Frontal cortex (tissue), 3 donors: ENCODE measurements at regions not wholly inside any gene's neighbourhood (a gene's known extent, or its start where the extent isn't known, plus 50 kb on each side); places are given as distances from the start of the nearest gene placed in this dataset.

Experiments used
- DNase-seq, 2 donors: peaks; one replicate each; pipeline ENCODE4 v3.0.0; 2012; ENCODE audit warnings: low spot score in 2 of 2
- FAIRE-seq: peaks from 2 replicates; lab custom pipeline; 2012; peaks lifted over from hg19 to GRCh38; lab: Jason Lieb, UNC
- donor health status: control.
- donor health status: control.
- donor health status: control.

DNA sequence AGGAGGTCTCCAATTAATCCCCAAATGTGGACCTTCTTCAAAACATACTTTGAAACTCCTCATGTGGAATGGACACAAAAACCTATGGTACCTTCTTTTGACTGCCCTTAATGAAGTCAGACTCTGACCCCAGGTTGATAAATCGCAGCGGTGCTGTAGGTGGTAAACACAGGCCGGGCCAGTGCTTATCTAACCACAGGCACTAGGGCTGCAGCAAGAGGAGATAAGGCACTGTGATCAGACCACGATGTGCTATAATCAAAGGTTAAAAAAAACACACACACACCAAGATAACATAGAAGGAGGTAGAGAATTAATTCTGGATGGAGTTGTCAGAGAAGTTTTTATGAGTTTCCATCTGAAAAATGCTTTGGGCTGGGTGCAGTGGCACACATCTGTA lies 52.3 kb upstream of the SIPA1L2 start:
- no peak for FAIRE-seq
- DNase-seq: no peak

DNA sequence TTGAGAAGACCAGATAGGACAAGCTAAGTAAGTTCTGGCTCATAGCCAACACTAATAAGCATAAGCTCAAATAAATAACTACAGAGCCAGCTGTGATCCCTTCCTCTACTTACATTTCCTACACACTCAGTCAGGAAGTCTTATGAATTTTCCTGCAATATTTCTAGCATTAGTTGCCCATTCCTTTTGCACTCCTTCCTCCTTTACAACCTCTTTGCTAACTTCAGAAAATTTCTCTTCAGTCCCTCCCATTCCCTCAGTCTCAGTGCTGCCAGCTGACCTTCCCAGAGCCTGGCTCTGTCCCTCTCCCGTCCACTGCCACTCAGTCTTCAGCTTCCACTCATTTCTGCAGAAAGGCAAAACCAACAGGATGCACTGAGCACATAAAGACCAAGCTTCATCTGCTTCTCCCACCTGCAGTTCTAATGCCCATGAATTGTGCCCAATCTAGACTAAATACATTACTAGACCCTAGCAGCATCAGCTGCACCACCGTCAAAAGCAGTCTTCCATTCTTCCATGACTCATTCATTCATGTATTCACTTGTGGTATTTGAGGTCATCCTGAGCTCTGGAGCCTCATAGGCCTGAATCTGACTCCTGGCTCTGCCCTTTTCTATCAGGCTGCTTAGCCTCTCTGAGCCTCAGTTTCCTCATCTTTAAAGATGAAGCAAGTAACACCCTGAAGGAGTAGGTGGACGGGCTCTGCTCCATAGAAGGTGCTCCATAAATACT lies 54.6 kb upstream of the SIPA1L2 start:
- DNase-seq (no peak), FAIRE-seq (no peak)

DNA sequence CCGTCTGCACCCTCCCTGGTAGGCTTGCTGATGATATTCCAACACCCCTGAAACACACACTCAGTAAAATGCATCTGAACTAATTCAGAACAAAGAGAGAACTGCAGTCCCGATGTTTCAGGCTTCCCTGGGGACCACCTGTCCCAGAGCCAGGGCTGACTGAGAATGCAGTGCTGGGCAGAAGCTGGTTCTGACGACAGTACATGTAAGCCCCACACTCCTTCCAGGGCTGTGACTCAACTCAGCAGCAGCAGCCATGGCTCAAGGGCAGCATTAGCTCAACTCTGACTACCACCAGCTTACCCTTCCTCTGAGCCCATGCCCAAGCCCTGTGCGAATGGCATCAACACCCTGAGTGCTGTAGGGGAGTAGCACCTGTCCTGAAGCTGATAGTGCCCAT lies 56.4 kb upstream of the SIPA1L2 start:
- FAIRE-seq: no peak
- no peak for DNase-seq

DNA sequence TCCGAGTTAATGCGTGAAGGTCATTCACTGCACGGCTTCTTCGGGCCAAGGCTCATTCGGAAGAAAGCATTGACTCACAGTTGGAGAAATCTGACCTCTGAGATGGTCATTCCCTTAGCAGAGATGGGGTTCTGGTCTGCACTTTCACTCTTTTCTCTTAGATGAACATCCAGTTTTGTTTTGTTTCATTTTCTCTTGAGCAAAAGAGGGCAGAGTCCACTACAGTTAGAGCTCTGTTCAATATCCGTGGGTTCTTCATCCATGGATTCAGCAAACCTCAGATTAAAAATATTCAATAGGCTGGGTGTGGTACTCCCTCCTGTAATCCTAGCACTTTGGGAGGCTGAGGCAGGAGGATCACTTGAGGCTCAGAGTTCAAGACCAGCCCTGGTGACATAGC lies 57.4 kb upstream of the SIPA1L2 start:
- DNase-seq: no peak
- no peak for FAIRE-seq

GRCh38 chr1:232687728-232688127 lies 57.8 kb upstream of the SIPA1L2 start:
- no peak for DNase-seq
- FAIRE-seq: no peak

DNA sequence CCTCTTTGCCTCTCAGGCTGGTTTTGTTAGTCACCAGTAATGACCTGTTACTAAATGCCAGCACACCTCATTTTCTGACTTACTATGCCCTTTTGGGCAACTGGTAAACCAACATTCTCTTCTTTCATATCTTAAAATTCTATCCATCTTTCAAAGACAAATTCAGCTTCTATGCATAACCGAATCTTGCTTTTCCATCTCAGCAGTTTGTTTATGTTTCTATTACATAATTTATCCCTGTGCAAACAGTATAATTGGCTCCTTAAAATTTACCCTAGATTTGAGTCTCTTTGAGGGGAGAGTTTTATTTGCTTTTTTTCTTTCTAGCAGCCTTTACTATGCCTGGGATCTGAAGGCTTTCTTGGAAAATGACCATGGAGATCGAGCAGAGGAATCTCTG lies 58.5 kb upstream of the SIPA1L2 start:
- no peak for FAIRE-seq
- no peak for DNase-seq

GRCh38 chr1:232689711-232690110 lies 59.8 kb upstream of the SIPA1L2 start:
- FAIRE-seq: no peak

GRCh38 chr1:232690285-232690935 lies 60.5 kb upstream of the SIPA1L2 start:
- FAIRE-seq: no peak

More at GRCh38 chr1:232689711-232690110, 59.8 kb upstream of the SIPA1L2 start:
- DNase-seq: no peak

GRCh38 chr1:232694475-232694874 lies 64.5 kb upstream of the SIPA1L2 start:
- no peak for FAIRE-seq

More at GRCh38 chr1:232690285-232690935, 60.5 kb upstream of the SIPA1L2 start:
- no peak for DNase-seq

DNA sequence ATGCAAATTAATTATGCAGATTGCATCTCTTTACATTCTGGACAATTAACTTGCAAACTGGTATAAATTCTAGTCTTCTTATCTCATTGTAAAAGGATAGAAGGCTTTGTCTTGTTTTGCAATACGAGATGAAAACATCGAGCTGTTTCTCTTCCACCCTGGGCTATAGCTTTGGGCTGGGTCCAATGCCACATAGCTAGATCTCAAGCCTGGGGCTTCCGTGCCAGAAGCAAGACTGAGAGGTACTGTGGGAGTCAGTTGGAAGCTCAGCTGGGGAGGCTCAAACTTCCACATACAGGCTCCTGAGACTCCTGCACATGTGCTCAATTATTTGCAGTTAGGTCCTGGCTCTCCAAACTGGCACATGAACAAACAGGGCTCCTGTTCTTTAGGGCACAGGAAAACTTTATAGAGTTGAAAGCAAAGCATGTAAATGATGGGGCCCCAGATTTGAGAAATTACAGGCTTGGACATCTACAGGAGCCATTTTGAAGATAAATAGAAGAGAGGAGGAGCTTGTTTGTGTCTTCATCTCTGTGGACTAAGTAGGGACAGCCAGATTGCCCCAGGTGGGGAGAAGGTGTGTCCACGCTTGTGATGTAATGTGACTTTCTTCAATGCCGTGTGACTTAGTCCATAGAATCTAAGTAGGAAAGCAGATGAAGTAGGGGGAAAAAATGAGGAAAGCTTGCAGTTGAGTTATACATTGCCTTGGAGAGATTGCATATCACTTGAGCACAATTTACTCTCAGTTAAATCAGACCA lies 65.9 kb upstream of the SIPA1L2 start:
- DNase-seq (no peak), FAIRE-seq (no peak)

More at GRCh38 chr1:232694475-232694874, 64.5 kb upstream of the SIPA1L2 start:
- DNase-seq: no peak

DNA sequence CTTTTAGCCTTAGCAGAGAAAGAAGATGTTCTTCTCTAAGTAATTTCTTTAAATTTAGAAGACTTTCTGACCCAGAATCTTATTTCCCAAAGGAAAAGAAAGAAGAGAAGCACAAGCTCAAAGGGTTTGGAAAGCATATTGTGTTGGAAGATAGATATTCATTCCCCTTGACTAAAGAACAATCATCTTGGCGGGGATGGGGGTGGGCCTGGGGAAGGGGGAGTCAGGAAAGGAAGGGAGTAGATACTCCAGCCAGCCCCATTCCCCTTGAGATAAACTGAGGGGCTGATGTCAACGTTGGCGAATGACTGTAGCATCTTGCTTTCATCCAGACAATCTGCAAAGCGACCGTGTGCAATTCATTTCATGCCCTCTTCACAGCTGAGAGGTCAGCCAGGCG lies 66.5 kb upstream of the SIPA1L2 start:
- FAIRE-seq: no peak
- DNase-seq: no peak

- DNase-seq (no peak), FAIRE-seq (no peak)
Observed at GRCh38 chr1:232697187-232697822, 67.4 kb upstream of the SIPA1L2 start.

DNA sequence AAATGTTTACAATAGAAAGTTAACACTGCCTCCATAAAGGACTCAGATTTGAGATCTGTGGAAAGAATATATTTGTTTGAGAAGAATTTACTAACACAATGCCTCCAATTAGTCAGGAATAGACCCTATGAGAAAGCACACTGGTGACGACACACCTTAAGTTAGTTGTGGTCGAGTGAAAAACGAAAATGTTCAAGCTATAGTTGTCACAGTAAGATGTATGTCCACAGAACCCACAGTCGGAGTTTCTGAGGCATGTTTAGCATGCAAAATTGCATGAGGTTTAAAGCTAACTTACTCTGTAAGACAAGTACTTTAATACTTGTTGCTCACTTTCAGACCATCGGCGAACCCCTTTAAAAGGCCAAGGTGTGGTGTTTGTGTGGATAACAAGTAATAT lies 69.9 kb upstream of the SIPA1L2 start:
- DNase-seq (no peak), FAIRE-seq (no peak)

DNA sequence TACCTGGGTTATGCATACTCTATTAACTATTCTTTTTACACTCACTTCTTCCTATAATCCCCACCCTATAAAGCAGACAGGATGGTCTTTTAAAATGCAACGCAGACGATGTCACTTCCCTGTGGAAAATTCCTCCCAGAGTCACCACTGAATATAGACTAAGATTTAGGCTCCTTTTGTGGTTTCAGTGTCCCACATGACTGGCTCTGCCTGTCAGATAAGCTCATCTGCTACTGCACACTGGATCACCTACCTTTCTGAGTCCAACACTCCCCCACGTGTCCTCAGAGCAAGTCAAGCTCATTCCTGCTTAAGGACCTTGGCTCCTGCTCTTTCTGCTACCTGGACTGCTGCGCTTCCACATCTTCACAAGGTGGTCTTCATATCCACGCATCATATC lies 73.0 kb upstream of the SIPA1L2 start:
- DNase-seq (no peak), FAIRE-seq (no peak)

GRCh38 chr1:232704256-232704655 lies 74.3 kb upstream of the SIPA1L2 start:
- no peak for DNase-seq
- no peak for FAIRE-seq

GRCh38 chr1:232704694-232705680 lies 75.1 kb upstream of the SIPA1L2 start:
- no peak for FAIRE-seq
- peak; percentile 11 to 44 for DNase-seq

DNA sequence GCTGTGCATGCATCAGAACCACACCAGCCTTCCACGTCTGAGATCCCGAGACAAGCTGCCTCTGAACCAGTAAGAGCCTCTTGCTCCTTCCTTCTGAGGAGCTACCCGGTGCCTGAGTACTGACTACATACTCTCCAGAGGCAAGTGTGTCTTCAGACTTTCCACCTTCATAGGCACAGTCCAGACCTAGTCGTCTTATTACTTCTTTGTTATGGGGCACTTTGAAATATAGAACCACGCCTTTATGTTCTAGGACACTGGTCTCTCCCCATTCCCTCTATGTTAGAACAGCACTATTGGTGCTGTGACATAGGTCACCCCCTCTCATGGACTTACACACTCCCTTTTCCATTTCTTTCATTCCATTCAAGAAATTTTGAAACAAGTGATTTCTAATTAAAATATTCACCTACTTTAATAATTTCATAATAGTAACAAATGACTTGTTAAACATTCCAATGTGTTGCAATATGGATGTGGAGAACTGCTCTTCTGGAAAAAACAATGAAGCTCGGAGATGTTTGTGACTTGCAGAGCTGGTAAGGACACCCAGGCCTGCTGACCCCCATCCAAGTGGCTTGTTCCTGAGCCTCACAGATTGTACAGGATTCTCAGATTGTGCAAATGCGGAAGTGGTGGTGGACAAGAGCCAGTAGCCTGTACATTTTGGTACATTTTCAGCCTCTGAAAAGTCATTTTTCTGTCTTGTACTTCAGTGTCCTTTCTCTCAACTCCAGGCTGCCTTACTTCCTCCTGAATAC lies 76.1 kb upstream of the SIPA1L2 start:
- no peak for DNase-seq
- FAIRE-seq: no peak

DNA sequence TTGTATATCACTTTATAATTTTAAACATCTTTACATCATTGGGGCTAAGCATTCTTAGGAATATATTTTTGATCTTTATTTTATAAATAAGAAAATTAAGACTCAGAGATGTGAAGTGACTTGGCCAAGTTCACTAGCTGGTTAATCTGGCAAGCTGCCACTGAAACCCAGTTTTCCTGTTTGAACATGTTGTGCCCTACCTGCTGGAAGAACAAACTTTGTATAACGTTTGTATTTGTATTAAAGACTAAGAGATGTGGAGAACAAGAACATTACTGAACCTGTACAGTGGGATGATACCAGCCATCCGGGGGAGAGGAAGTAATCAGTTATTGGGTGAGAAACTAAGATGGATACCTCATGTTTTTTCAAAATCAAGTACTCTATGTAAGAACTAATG lies 77.2 kb upstream of the SIPA1L2 start:
- FAIRE-seq (no peak), DNase-seq (no peak)

GRCh38 chr1:232709386-232709785 lies 79.5 kb upstream of the SIPA1L2 start:
- FAIRE-seq (no peak), DNase-seq (no peak)
